CD4-positive, alpha-beta T cell (primary cell): ENCODE measurements at regions not wholly inside any gene's neighbourhood (a gene's known extent, or its start where the extent isn't known, plus 50 kb on each side); places are given as distances from the start of the nearest gene placed in this dataset.

ENCODE experiments used
- ATAC-seq: fragments of 200-7000 bp; cut with Tn5 transposase; one replicate; pipeline ENCODE4 v1.10.0; 2022; ENCODE audit warnings: mild to moderate bottlenecking; ENCODE audit not compliant: poor library complexity
- CTCF ChIA-PET: fragments of 350-600 bp; sonication (Branson Sonifier 250); formaldehyde crosslinking; loops from one replicate; lab custom pipeline; 2021; ENCODE audit warnings: antibody characterized with exemption, inconsistent platforms; lab: Charles Lee
- POLR2A ChIA-PET: fragments of 350-600 bp; sonication (Branson Sonifier 250); formaldehyde crosslinking; loops from one replicate; lab custom pipeline; 2021; ENCODE audit warnings: antibody characterized with exemption, inconsistent platforms; lab: Charles Lee
- DNase-seq, 14 experiments: peaks; one replicate each; pipeline ENCODE4 v3.0.0-alpha.2; 2013 to 2020; ENCODE audit warnings: mixed read lengths in 2 of 14
- H3K27ac ChIP-seq, 2 donors: one replicate each; pipeline versions ENCODE4 v1.5.1 to v1.7.0; 2013; ENCODE audit warnings: low read length in 2 of 2, low read depth in 1 of 2, mild to moderate bottlenecking in 1 of 2
- H3K27me3 ChIP-seq, 2 experiments: 1 replicate in 1 of 2; 2 replicates in 1 of 2; pipeline versions ENCODE4 v1.6.1 to v1.7.0; 2013; ENCODE audit warnings: low read length in 2 of 2, control low read depth in 1 of 2, mild to moderate bottlenecking in 1 of 2, moderate library complexity in 1 of 2; ENCODE audit not compliant: insufficient read depth in 2 of 2, control insufficient read depth in 1 of 2
- H3K36me3 ChIP-seq: one replicate; pipeline ENCODE4 v1.6.1; 2013; ENCODE audit warnings: low read length, control low read depth; ENCODE audit not compliant: insufficient read depth
- H3K4me1 ChIP-seq: one replicate; pipeline ENCODE4 v1.6.1; 2013; ENCODE audit warnings: low read length, control low read depth; ENCODE audit not compliant: insufficient read depth
- H3K4me3 ChIP-seq: one replicate; pipeline ENCODE4 v1.5.1; 2013; ENCODE audit warnings: mild to moderate bottlenecking, low read length, moderate library complexity
- H3K9me3 ChIP-seq, 2 experiments: 1 replicate in 1 of 2; 2 replicates in 1 of 2; pipeline versions ENCODE4 v1.6.1 to v1.7.0; 2013; ENCODE audit warnings: low read length in 2 of 2, mild to moderate bottlenecking in 2 of 2, control low read depth in 1 of 2, moderate library complexity in 1 of 2; ENCODE audit not compliant: control insufficient read depth in 1 of 2, insufficient read depth in 1 of 2
- H3K27ac Mint-ChIP-seq: one replicate; pipeline ENCODE4 v1.8.0; 2020; ENCODE audit warnings: mixed read lengths
- H3K27me3 Mint-ChIP-seq: one replicate; pipeline ENCODE4 v1.8.0; 2021; ENCODE audit warnings: mixed read lengths
- H3K36me3 Mint-ChIP-seq: one replicate; pipeline ENCODE4 v1.8.0; 2021; ENCODE audit warnings: low read depth, mixed read lengths
- H3K4me1 Mint-ChIP-seq: one replicate; pipeline ENCODE4 v1.8.0; 2021; ENCODE audit warnings: low read depth, mixed read lengths
- H3K4me3 Mint-ChIP-seq: one replicate; pipeline ENCODE4 v1.8.0; 2020; ENCODE audit warnings: mild to moderate bottlenecking, mixed read lengths
- H3K9me3 Mint-ChIP-seq: one replicate; pipeline ENCODE4 v1.8.0; 2020; ENCODE audit warnings: mixed read lengths
- CTCF ChIP-seq: fragments of 200-600 bp; IDR thresholded peaks from one replicate; pipeline ENCODE4 v1.8.0; 2022; ENCODE audit warnings: antibody characterized with exemption, mild to moderate bottlenecking
- intact Hi-C, 2 experiments: fragments of 100-400 bp; cut with DNase I in 1 of 2; cut with micrococcal nuclease in 1 of 2; formaldehyde crosslinking; loops; one replicate each; pipeline versions ENCODE4 v1.15.1 to v1.9.0; 2023 to 2025; cut with DNase I, micrococcal nuclease

- Histone ChIP-seq H3K4me3 (no peak overlapping the region), H3K9me3 (peaks cover 0 to 4% of the 10 kb centered on the region in 2 experiments), H3K36me3 (no peaks in the 10 kb centered on the region), H3K27me3 (no peaks in the 10 kb centered on the region), H3K27ac (no peak overlapping the region), H3K4me1 (no peaks in the 10 kb centered on the region)
- Mint-ChIP-seq H3K27me3 (no peaks in the 10 kb centered on the region), H3K27ac (no peak overlapping the region), H3K4me3 (no peak overlapping the region), H3K36me3 (no peaks in the 10 kb centered on the region), H3K9me3 (no peaks in the 10 kb centered on the region), H3K4me1 (no peaks in the 10 kb centered on the region)
- no peak for ATAC-seq
- no peak for DNase-seq
- intact Hi-C loops = no loop called here
- ChIA-PET POLR2A (no interaction called here), CTCF (interaction anchor here (1.9 kb wide), 1 partner anchor 11 kb away, joined by 5 read pairs; no protein-coding TSS in a partner anchor)
- no peak for TF ChIP-seq CTCF
These were observed 334.9 kb upstream of the DAB2 start for GRCh38 chr5:39759701-39760100.

GRCh38 chr5:39758426-39758825 is 333.6 kb upstream of the DAB2 start:
- H3K27me3 ChIP-seq = no peaks in the 10 kb centered on the region
- no peak for TF ChIP-seq CTCF
- no peak overlapping the region for H3K4me3 ChIP-seq
- H3K36me3 ChIP-seq = no peaks in the 10 kb centered on the region
- no peaks in the 10 kb centered on the region for H3K9me3 Mint-ChIP-seq
- peaks cover 0 to 5% of the 10 kb centered on the region in 2 experiments for H3K9me3 ChIP-seq
- DNase-seq (no peak), ATAC-seq (no peak)
- H3K4me1 Mint-ChIP-seq = no peaks in the 10 kb centered on the region
- no peak overlapping the region for H3K27ac Mint-ChIP-seq
- no peaks in the 10 kb centered on the region for H3K4me1 ChIP-seq
- ChIA-PET CTCF (no interaction called here), POLR2A (no interaction called here)
- no peaks in the 10 kb centered on the region for H3K27me3 Mint-ChIP-seq
- no peak overlapping the region for H3K4me3 Mint-ChIP-seq
- no peaks in the 10 kb centered on the region for H3K36me3 Mint-ChIP-seq
- H3K27ac ChIP-seq = no peak overlapping the region
- intact Hi-C loops = no loop called here

- Histone ChIP-seq H3K9me3 (peaks cover 0 to 5% of the 10 kb centered on the region in 2 experiments), H3K36me3 (no peaks in the 10 kb centered on the region), H3K4me1 (no peaks in the 10 kb centered on the region), H3K4me3 (no peak overlapping the region), H3K27me3 (no peaks in the 10 kb centered on the region), H3K27ac (no peak overlapping the region)
- intact Hi-C loops = no loop called here
- Mint-ChIP-seq H3K27ac (no peak overlapping the region), H3K27me3 (no peaks in the 10 kb centered on the region), H3K9me3 (no peaks in the 10 kb centered on the region), H3K4me1 (no peaks in the 10 kb centered on the region), H3K36me3 (no peaks in the 10 kb centered on the region), H3K4me3 (no peak overlapping the region)
- ChIA-PET POLR2A (no interaction called here), CTCF (no interaction called here)
- ATAC-seq = no peak
- no peak for TF ChIP-seq CTCF
- DNase-seq = no peak
These were observed 332.4 kb upstream of the DAB2 start for GRCh38 chr5:39757131-39757530.
